ENCODE measurements at regions not wholly inside any gene's neighbourhood (a gene's known extent, or its start where the extent isn't known, plus 50 kb on each side); places are given as distances from the start of the nearest gene placed in this dataset.

DNA sequence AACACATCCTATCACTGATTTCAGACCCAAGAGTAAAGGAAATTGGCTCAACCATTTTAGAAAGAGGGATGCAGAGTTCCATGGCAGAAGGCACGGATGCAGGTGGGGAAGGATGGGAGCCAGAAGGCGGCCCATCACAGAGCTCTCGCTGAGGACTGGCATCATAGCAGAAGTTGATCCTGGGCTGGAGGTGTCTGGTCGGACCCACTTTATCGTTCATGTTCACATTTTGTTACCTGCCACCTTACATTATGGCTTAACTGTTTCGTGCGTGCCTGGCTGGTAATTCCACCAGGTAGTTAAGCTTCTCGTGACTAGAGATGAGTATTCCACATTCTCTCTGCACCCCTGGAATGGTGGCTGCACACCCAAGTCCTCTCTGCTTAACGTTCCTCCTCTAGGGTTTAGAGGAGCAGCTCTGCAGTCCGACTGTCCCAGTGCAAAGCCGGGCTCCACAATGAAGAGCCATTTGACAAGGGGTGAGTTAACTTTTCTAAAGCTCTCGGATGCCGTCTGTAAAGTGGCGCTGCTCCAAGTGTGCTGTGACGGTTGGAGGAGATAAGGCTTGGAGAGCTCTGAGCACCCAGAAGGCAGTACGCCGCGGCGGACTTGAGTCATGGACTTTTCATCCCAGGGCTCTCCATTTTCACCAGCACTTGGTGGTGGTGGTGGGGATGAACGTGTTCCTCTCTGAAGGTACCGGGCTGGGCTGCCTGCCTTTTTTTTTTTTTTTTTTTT, 157.1 kb upstream of the SHH start:
- CTCF ChIA-PET = interaction anchor here (0.6 kb wide), 2 partner anchors 61 to 528 kb away, joined by 3 to 5 read pairs; no protein-coding TSS in a partner anchor

DNA sequence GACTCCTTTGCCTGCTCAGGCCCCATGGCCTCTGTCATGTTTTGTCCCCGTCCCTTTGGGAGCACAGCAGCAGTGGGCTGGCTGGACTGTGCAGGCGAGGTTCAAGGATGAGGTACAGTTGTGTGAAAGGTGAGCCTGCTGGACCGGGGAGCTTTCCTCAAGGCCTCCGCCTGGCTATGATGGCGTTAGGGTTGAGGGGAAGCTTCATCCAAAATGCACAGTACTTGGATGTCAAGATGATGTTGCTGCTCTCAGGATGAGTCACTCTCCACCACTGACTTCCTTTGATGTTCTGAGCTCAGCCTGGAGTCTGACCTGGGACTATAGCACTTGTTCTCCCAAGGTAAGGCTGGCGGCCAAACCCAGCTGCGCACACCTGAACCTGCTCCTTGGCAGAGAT, 152.7 kb upstream of the SHH start:
- Histone ChIP-seq H3K9me3 (ENCODE audit: control insufficient read depth, insufficient read depth, low read depth, low read length) (no peaks in the 10 kb centered on the region), H3K4me1 (ENCODE audit: control insufficient read depth, insufficient read depth, low read length) (peaks cover 13% of the 10 kb centered on the region), H3K4me3 (ENCODE audit: low read depth in 2 of 2, low read length in 2 of 2) (no peak overlapping the region), H3K36me3 (ENCODE audit: control insufficient read depth, insufficient read depth, low read length) (no peaks in the 10 kb centered on the region), H3K27me3 (ENCODE audit: control insufficient read depth, insufficient read depth, low read length) (no peaks in the 10 kb centered on the region), H3K27ac (ENCODE audit: low read length) (no peak overlapping the region)
- CTCF ChIA-PET = no interaction called here
- in situ Hi-C loops (cut with HindIII; ENCODE audit: low pct_unique_long_range_greater_than_20kb, low sequenced_read_pairs) (no loop called here), intact Hi-C loops (cut with micrococcal nuclease; ENCODE audit: unreplicated experiment) (no loop called here)
- no peak for ATAC-seq
- POLR2A ChIA-PET = no interaction called here
- no TSS peak for BruUV-seq (replicated peaks)
- DNase-seq (ENCODE audit: low read depth, low spot score) = no peak
- TF ChIP-seq TCF7L2 (IDR thresholded peaks at IDR 0.05; ENCODE audit: low read depth, low read length) = peak; percentile 59; the same call in 1 of the 2 replicates
- TF ChIP-seq, protein P1, sequence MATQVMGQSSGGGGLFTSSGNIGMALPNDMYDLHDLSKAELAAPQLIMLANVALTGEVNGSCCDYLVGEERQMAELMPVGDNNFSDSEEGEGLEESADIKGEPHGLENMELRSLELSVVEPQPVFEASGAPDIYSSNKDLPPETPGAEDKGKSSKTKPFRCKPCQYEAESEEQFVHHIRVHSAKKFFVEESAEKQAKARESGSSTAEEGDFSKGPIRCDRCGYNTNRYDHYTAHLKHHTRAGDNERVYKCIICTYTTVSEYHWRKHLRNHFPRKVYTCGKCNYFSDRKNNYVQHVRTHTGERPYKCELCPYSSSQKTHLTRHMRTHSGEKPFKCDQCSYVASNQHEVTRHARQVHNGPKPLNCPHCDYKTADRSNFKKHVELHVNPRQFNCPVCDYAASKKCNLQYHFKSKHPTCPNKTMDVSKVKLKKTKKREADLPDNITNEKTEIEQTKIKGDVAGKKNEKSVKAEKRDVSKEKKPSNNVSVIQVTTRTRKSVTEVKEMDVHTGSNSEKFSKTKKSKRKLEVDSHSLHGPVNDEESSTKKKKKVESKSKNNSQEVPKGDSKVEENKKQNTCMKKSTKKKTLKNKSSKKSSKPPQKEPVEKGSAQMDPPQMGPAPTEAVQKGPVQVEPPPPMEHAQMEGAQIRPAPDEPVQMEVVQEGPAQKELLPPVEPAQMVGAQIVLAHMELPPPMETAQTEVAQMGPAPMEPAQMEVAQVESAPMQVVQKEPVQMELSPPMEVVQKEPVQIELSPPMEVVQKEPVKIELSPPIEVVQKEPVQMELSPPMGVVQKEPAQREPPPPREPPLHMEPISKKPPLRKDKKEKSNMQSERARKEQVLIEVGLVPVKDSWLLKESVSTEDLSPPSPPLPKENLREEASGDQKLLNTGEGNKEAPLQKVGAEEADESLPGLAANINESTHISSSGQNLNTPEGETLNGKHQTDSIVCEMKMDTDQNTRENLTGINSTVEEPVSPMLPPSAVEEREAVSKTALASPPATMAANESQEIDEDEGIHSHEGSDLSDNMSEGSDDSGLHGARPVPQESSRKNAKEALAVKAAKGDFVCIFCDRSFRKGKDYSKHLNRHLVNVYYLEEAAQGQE (IDR thresholded peaks at IDR 0.05; ENCODE audit: insufficient read depth in 1 of 2, low read depth in 2 of 2, low read length in 1 of 2) = no peak

More for the DNA sequence above, 157.1 kb upstream of the SHH start:
- in situ Hi-C loops (cut with HindIII; ENCODE audit: low pct_unique_long_range_greater_than_20kb, low sequenced_read_pairs) (no loop called here), intact Hi-C loops (cut with micrococcal nuclease; ENCODE audit: unreplicated experiment) (no loop called here)
- Histone ChIP-seq H3K9me3 (ENCODE audit: control insufficient read depth, insufficient read depth, low read depth, low read length) (no peaks in the 10 kb centered on the region), H3K27ac (ENCODE audit: low read length) (no peak overlapping the region), H3K4me3 (ENCODE audit: low read depth in 2 of 2, low read length in 2 of 2) (no peak overlapping the region), H3K27me3 (ENCODE audit: control insufficient read depth, insufficient read depth, low read length) (no peaks in the 10 kb centered on the region), H3K4me1 (ENCODE audit: control insufficient read depth, insufficient read depth, low read length) (no peaks in the 10 kb centered on the region), H3K36me3 (ENCODE audit: control insufficient read depth, insufficient read depth, low read length) (no peaks in the 10 kb centered on the region)
- ATAC-seq = no peak
- no TSS peak for BruUV-seq (replicated peaks)
- POLR2A ChIA-PET = no interaction called here
- DNase-seq (ENCODE audit: low read depth, low spot score) = no peak
- TF ChIP-seq SIN3A (IDR thresholded peaks at IDR 0.05; ENCODE audit: borderline replicate concordance, insufficient read depth, low read depth, low read length) (no peak), TCF7L2 (IDR thresholded peaks at IDR 0.05; ENCODE audit: low read depth, low read length) (no peak), POLR2AphosphoS5 (IDR thresholded peaks at IDR 0.05; ENCODE audit: low read depth, low read length) (no peak)
- TF ChIP-seq, protein P2, sequence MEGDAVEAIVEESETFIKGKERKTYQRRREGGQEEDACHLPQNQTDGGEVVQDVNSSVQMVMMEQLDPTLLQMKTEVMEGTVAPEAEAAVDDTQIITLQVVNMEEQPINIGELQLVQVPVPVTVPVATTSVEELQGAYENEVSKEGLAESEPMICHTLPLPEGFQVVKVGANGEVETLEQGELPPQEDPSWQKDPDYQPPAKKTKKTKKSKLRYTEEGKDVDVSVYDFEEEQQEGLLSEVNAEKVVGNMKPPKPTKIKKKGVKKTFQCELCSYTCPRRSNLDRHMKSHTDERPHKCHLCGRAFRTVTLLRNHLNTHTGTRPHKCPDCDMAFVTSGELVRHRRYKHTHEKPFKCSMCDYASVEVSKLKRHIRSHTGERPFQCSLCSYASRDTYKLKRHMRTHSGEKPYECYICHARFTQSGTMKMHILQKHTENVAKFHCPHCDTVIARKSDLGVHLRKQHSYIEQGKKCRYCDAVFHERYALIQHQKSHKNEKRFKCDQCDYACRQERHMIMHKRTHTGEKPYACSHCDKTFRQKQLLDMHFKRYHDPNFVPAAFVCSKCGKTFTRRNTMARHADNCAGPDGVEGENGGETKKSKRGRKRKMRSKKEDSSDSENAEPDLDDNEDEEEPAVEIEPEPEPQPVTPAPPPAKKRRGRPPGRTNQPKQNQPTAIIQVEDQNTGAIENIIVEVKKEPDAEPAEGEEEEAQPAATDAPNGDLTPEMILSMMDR (IDR thresholded peaks at IDR 0.05) = no peak
- TF ChIP-seq, protein P1 (IDR thresholded peaks at IDR 0.05; ENCODE audit: insufficient read depth in 1 of 2, low read depth in 2 of 2, low read length in 1 of 2) = no peak

All from Panc1 (cell line).